ENCODE measurements at regions not wholly inside any gene's neighbourhood (a gene's known extent, or its start where the extent isn't known, plus 50 kb on each side); places are given as distances from the start of the nearest gene placed in this dataset.

GRCh38 chr3:72591522-72592421 is 256.5 kb downstream of the SHQ1 start:
- no peaks in the 10 kb centered on the region for H3K27me3 ChIP-seq (ENCODE audit: insufficient read depth, low read length)
- no peak overlapping the region for H3K27ac ChIP-seq (ENCODE audit: insufficient read length, low read depth, low read length)
- no peaks in the 10 kb centered on the region for H3K9me3 ChIP-seq (ENCODE audit: control insufficient read depth, low read depth, low read length)
- peak overlapping the region in 1 of 3 experiments; percentile 34; a peak in 1 of 7 replicates for H3K27ac Mint-ChIP-seq
- H2BK12ac ChIP-seq (ENCODE audit: insufficient read length, low read depth, low read length), result no peak overlapping the region
- no peaks in the 10 kb centered on the region; a peak in 3 of 5 replicates for H3K9me3 Mint-ChIP-seq
- H3K9ac ChIP-seq (ENCODE audit: extremely low read depth, insufficient read length, low read length), result no peak overlapping the region
- no peak overlapping the region for H2BK5ac ChIP-seq (ENCODE audit: insufficient read length, low read length)
- peaks cover 43% of the 10 kb centered on the region for H3K27me3 Mint-ChIP-seq (ENCODE audit: low read depth)
- no peak overlapping the region for H3K14ac ChIP-seq (ENCODE audit: insufficient read depth, low read length)
- H3K4ac ChIP-seq (ENCODE audit: low read depth, low read length), result no peak overlapping the region
- H3K4me1 Mint-ChIP-seq, result peaks cover 21 to 37% of the 10 kb centered on the region in 2 experiments
- no peak overlapping the region for H2BK15ac ChIP-seq (ENCODE audit: low read depth, low read length)
- TF ChIP-seq CTCF (conservative IDR thresholded peaks at IDR 0.05), result no peak
- no peaks in the 10 kb centered on the region for H3K36me3 Mint-ChIP-seq (ENCODE audit: insufficient read depth in 1 of 3, low read depth in 3 of 3)
- H3K4me1 ChIP-seq (ENCODE audit: insufficient read depth, low read length), result no peaks in the 10 kb centered on the region
- H3K18ac ChIP-seq (ENCODE audit: insufficient read length, low read depth, low read length), result no peak overlapping the region
- H3K79me1 ChIP-seq (ENCODE audit: insufficient read depth, low read depth, low read length, poor library complexity, severe bottlenecking), result no peaks in the 10 kb centered on the region
- no peak overlapping the region for H2BK120ac ChIP-seq (ENCODE audit: low read depth, low read length, poor library complexity, severe bottlenecking)
- no peak overlapping the region for H3K23ac ChIP-seq (ENCODE audit: insufficient read length, low read depth, low read length)
- no peaks in the 10 kb centered on the region for H4K20me1 ChIP-seq (ENCODE audit: control insufficient read depth, insufficient read depth, insufficient read length)
- H3K56ac ChIP-seq (ENCODE audit: insufficient read length, low read depth, low read length), result no peak overlapping the region
- no peak overlapping the region for H3K4me3 Mint-ChIP-seq
- no peak overlapping the region for H4K8ac ChIP-seq (replicated peaks; ENCODE audit: insufficient read length, low read depth, low read length)
- H3K79me2 ChIP-seq (ENCODE audit: insufficient read depth, low read length), result no peaks in the 10 kb centered on the region
- no peak overlapping the region for H2BK20ac ChIP-seq (ENCODE audit: low read depth, low read length, poor library complexity, severe bottlenecking)
- no peak overlapping the region for H3K4me2 ChIP-seq (ENCODE audit: insufficient read depth, insufficient read length, low read length)
- no peaks in the 10 kb centered on the region for H3K23me2 ChIP-seq (ENCODE audit: insufficient read length, low read depth, low read length, poor library complexity, severe bottlenecking)
- no peak overlapping the region for H4K5ac ChIP-seq (ENCODE audit: insufficient read length, low read depth, low read length)
- H2AFZ ChIP-seq (ENCODE audit: low read length), result no peak overlapping the region
- WGBS (ENCODE audit: extremely low coverage, insufficient read length, low lambda C conversion rate), result no CpG with 5 or more reads among the region's 14 CpGs
- no peak for DNase-seq
- peak overlapping the region; percentile 11 for H4K91ac ChIP-seq (ENCODE audit: insufficient read length, low read depth, low read length)
- no peak overlapping the region for H3T11ph ChIP-seq (ENCODE audit: low read length)
- no peak overlapping the region for H2AK5ac ChIP-seq (ENCODE audit: insufficient read length, low read length)

All from H9 (cell line).